ENCODE measurements at regions not wholly inside any gene's neighbourhood (a gene's known extent, or its start where the extent isn't known, plus 50 kb on each side); places are given as distances from the start of the nearest gene placed in this dataset.

DNA sequence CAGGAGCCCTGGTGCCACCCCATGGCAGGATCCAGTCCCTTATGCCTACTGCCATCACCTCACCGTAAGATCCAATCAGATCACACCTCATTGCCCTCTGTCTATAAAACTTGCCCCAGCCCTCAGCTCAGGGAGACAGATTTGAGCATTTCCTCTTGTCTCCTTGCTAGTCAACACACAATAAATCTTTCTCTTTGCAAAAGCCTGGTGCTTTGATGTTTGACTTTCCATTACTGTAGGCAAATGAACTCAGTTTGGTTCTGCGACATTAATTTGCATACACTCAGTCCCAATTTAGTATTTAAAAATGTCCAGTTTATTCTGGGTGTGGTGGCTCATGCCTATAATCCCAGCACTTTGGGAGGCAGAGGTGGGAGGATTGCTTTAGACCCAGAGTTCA lies 188.4 kb downstream of the AEBP2 start:
- no peak for DNase-seq

DNA sequence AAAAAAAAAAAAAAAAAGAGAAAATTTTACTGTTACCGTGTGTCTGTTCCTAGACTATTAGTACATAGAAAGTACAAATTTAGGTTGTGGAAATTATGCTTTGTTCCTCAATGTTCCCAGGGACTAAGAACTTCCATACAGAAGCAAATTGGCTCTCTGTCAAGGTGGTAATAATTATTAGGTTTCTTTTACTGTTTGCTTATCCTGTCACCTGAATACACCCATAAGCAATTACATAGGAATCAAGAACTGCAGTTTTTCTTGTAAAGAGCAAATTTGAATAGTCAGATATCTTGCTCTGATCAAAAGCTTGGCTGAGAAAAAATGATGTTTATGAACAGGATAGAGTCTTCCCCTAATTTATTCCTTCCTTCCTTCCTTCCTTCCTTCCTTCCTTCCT lies 191.2 kb downstream of the AEBP2 start:
- DNase-seq: no peak

DNA sequence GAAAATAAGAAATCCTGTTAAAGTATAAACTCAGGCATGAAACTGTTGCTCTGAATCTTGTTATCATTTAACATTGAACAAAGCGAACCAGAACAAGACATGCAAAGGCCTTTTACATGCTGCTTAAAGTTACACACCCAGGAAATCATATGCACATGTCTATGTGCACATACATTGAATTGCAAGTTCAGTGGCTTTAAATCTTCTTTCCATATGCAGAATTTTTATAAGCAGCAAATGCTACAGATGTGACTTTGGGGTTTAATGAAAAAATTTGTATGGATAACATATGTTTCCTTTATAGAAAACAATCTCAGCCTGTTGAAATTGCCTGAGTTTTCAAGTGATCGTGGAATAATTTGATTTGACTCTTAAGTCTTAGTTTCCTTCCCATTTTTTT lies 193.9 kb downstream of the AEBP2 start:
- DNase-seq: no peak

DNA sequence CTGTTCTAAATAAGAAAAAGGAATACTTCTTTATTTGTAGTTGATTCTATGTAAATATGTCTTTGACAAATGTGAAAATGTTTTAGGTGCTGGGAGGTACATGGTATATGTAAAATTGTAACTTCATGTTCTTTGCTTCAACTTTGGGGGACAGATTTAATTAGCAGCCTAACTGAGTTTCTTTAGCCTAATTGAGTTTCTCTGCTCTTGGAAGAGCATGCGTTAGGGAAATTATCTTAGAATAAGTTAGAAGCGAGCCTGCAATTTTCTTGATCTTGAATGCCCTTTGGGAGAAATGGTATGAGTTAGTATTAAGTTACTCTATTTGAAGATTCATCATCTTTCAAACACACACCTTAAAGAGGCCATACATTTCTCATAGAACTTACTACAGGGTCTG lies 194.3 kb downstream of the AEBP2 start:
- no peak for DNase-seq

DNA sequence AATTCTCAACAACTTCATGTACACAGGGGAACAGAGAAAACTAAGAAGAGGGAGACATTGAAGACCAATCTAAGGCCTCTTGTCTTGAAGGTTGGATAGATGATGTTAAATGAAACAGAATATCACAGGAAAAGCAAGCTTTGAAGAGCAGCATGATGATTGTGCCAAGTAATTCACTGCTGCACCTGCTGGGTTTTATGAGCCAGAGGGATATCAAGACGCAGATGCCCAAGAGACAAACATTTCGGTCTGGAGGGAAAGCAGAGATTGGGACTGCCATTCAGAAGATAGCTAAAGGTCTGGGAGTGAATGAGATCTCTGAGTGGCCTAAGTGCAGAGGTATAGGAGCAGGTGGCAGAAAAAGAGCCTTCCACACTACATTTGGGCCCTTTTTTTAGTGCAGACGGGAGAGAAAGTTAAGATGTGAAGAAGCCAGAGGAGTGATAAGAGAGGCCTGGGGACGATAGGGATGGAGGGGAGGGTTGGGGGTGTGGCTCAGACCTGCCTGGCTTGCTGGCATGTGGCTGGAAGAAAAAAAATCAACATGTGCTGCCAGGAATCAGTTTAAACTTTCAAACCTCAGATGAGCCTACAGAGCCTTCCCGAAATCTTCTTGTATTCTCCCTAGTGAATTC lies 200.6 kb downstream of the AEBP2 start:
- DNase-seq: no peak

DNA sequence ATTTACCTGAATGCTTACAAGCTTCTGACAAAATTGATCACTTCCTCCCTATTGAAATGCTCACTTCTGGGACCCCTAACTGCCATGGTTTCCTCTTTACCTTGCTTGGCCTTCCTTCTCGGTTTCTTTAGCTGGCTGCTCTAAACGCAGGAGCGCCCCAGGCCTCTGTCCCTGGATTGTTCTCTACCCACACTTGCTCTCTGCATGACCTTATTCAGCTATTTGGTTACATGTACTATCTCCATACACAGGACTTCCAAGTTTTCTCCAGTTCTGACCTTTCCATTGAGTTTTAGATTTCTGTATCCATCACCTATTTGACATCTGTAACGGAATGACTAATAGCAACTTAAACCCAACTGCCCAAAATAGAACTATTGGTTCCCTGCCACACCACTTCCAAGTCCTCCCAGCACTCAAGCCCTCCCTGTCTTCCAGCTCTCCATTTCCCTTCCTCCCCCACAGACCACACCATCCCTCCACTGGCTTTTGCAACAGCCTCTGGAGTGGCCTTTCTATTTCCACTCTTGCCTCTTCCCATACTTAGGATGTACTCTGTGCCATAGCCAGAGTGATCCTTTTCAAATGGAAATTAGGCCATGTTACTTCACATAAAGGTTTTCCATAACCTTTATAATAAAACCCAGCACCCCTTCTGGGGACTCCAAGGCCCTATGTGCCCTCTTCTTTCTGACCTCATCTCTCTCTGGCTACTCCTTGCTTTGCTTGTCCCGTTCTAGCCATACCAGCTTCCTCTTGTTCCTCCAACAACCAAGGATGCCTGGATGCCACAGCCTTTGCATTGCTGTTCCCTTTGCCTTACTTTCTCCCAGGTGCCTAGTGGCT lies 202.2 kb downstream of the AEBP2 start:
- no peak for DNase-seq

DNA sequence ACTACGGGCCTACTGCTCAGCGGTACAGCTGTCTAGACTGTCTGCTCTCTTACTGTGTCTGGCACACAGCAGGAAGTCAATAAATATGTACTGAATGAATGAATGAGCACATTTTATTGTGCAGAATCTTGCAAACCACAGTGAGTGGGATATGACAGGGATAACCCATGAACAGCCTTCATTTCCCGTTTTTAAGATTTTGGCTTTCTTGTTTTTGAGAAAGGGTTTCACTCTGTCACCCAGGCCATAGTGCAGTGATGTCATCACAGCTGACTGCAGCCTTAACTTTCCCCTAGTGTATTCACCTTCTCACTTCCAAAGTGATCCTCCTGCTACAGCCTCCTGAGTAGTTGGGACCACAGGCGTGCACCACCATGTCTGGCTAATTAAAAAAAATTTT lies 203.1 kb downstream of the AEBP2 start:
- no peak for DNase-seq

DNA sequence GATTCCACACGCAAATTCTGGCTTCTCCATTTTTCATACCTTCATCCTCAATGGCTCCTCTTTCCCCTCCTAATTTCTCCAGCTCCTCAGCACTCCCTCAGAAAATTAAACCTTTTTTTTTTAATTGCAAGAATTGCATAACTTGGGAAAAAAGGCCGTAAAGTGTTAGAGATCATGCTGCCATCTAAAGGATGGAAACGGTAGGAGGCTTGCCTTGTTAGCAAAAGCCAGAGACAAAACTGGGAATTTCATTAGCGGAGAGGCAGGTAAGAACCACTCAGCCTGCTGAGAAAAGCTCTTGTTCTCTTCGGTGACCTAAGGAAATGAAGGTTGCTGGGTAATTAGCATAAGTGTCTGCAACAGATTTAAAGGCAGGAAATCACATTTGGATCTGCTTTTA lies 204.3 kb downstream of the AEBP2 start:
- DNase-seq: no peak

DNA sequence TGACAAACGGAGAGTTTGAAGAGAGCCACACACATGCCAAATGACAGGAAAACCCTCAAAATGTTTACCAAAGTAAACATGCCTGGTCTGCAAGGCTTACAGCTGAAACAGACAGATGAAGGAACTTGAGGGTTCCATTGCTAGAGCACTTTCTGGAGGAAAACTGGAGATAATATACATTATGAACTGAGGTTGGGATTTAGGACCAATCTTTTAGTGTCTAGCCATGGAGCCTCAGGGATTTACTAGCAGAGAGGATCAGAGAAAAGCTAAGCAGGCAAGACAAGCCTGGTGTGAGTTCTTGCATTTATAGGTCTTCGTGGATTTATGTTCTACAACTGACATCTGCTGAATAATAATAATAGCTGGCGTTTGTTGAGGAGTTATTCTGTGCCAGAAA lies 205.3 kb downstream of the AEBP2 start:
- DNase-seq: no peak

DNA sequence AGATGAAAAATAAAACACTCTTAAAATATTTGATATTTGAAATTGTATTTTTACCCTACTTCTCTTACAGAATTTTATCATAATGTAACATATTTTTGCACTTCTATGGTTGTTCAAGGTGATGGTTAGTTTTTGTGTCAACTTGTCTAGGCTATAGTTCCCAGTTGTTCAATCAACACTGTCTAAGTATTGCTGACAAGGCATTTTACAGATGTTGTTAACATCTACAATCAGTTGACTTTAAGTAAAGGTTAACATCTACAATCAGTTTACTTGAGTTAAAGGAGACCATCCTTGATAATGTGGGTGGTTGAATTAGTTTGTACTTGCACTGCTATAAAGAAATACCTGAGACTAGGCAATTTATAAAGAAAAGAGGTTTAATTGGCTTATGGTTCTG lies 206.5 kb downstream of the AEBP2 start:
- DNase-seq: no peak

DNA sequence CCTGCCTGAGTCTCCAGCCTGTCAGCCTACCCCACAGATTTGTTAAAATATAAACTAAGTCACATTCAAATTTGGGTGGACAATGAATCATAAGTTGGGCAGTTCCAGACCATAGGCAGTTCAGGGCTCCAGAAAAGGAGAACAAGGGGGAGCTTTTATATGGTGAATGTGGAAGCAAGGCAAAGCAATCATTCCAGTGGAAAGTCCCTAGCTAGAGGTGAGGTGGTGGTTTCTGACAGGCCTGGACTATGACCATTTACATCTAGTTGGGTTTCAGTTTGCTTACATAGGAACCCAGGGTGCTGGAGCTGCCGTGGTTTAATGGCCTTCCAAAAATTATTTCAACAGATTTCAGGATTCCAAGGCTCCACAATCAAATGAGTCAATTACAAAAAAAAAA lies 207.3 kb downstream of the AEBP2 start:
- DNase-seq: no peak

DNA sequence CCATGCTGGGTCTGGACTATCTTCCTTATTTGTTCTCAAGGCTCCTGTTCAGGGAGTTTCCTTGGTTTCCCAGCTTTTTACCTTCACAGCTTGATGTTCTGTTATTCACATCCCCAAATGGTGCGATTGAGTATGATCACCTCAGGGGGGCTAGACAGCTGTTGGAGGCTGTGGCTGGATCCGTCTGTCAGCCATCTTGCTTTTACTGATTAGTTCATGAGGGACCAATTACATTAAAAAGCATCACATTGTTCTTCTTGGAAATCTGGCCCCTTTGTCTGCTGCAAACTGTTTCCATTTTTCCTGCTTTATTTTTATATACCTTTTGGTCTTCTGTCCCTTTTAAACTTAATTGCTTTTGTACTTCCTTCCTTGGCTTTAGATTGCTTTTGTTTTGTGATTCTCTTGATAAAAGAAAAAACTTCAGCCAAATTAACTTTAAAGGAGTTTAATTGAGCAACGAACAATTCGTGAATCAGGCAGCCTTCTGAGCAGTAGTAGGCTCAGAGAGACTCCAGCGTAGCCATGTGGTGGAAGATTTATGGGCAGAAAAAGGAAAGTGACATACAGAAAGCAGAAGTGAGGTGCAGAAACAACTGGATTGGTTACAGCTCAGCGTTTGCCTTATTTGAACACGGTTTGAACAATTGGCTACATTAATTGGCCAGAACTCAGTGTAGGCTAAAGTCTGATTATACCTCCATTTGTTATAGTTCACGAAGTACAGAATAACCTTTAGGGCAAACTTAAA lies 208.7 kb downstream of the AEBP2 start:
- DNase-seq: no peak

DNA sequence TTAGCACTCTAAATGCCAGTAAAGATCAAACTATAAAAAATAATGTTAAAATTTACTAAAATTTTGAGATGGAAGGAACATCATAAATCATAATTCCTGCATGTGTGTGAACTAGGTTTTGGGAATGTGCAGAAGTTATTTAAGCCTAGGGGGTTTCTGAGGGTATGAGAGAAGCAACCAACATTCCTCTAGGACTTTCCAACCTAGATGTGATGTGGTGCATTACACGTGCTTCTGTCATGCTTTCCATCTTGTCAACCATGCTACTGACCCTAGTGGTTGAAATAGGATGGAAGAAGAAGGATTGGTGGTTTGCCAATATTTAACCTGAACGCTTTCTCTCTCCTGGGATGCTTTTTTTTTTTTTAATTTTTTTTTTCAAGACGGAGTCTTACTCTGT lies 209.3 kb downstream of the AEBP2 start:
- no peak for DNase-seq

DNA sequence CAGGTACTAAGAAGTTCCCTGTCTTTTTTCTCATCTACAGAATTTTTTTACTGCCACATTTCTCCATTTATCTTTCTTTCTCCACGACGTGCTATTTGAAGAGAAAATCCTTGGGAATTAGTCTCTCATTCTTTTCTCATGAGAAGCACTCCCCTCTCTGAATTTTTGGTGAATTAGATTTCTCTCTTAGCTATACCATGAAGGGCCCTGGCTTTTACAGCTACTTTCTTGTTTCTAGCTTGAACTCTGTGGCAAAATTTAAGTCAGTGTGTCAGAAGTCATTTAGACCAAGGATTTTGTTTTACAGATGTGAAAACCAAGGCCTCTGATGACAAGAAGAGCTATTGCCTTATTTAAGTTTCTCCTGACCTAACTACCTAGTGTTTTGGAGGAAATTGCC lies 213.1 kb downstream of the AEBP2 start:
- DNase-seq: no peak

DNA sequence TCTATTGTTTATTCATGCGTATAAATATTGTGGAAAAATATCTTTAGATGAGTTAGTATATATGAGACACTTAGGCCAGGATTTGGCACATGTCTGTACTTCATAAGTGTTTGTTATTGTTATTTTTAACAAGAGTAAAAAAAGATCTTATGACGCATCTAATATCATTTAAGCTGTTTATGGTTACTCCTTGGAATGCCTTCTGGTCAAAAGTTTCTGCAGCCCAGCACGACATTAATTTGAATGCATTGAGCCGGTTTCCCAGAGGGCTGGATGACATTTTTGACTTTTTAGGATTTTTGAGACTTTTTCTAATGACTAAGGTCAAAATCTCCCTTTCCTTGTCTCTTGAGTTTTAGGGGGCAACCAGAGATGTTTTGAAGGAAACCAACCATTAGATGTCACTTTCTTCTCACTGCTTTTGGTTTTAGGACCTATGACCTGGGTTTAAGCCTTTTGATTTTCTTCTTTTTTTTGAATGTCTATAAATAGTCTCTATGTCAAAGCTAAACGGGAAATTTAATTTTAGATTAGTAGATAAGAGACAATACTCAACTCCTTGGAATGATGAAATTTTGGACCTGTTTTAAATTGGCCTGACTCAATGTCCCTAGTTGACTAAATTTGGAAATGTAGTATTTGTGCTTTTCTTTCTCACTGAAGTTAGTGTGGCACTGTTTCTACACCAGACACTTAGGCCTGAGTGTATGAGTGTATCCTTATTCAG lies 215.5 kb downstream of the AEBP2 start:
- no peak for DNase-seq

DNA sequence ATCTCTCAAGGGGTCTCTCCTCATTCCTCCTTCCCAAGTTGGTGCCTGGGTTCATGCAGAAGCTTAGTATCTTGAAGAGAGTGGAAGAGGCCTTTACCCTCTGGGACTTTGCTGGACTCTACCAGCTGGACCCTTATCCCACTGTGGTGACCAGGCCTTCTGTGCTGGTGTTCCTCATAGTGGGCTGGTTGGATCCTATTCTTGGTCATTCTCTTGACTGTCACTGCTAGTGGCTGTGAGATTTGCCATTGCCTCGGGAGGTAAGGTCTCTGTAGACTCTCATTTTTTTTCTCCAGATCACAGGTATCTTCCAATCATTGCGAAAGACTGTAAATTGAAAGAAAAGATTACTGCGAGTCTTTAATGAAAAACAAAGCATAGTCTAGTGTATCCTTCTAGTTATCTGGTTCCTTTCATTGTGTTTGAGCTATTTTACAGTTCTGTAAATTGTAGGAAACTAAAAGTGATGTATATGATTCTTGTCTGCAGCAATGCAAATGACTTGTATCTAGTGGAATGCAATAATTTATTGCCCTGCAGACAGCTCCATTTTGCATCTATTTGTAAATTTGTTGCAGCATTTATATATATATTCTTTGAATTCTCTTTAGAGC lies 217.9 kb downstream of the AEBP2 start:
- no peak for DNase-seq

DNA sequence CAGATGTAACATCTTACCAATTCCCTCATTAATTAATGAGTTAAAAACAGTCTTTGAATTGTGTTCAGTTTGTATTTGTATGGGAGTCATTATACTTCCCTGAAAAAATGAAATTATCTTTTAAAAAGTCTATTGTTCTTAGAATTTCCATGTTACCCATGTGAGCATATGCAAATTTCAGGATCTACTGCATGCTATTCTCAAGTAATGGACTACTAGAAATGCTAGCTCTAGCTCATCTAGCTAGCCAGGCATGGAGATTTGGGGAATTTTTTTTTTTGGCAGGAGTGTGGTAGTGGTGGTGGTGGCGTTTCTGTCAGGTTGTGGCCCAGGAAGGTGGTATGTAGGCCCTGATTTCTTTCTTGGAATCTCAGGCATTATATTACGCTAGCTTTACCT lies 218.4 kb downstream of the AEBP2 start:
- no peak for DNase-seq

DNA sequence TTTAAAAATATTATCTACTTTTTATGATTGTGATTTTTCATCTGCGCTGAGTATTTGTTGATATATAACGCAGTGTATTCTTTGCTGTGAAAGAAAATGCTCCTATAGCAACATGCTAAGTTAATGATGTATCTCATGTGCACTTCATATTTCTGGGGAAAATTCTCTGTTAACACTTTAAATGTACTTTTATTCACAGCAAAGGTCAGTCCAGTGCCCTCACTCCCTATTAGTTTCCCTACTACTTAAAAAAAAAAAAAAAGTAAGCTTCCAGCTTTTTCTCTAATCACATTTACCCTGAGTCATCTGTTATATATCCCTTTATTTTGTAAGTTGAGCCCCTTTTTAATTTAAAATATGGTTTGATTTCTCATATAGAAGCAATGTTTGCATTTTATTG lies 219.8 kb downstream of the AEBP2 start:
- no peak for DNase-seq

DNA sequence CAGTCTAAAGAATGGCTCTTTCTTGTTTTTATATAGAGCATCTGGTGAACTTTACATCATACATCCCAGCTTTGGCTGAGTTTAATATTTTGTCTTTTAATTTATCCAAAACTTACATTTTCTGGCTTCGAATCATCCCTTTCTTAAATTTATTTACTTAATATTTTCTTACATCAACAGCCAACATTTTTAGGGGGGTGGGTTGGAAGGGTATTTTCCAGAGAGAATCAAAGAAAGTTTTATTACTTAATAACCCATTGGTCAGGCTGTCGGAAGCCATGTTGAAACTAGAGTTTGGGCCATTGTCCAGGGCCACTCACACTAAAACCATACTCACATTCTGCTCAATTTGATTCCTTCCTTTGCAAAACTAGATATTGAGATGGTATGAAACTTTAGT lies 220.2 kb downstream of the AEBP2 start:
- no peak for DNase-seq

DNA sequence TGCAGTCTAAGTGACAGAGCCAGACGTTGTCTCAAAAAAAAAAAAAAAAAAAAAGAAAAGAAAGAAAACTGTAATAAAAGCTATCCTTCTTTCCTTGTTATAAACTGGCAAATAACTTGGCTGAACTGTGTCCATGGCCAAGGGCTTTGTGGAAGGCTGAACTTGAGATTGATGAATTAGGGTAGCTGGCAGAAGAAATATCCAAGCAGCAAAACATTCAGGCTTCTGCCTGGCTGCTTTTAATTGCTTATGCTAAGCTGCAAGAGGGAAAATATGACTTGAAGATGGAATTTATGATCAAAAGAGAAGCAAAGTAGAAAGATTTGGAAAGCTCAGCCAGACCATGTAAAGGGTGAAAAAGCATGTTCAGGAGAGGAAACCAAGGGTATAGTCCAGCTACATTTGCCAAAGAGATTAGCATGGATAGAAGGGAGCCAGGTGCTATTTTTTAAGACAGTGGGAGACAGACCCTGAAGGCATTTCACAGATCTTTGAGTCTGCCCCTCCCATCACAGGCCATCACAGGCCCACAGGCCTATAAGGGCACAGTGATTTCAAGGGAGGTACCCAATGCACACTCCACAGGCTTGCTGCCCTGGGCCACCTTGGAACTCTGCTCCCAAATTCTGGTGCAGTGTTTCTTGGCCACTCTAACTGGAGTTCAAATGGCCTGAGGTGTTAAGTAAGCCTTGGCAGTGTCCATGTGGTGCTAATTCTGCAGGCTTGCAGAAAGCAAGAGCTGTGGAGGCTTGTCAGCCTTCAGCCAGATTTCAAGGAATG lies 226.0 kb downstream of the AEBP2 start:
- no peak for DNase-seq

DNA sequence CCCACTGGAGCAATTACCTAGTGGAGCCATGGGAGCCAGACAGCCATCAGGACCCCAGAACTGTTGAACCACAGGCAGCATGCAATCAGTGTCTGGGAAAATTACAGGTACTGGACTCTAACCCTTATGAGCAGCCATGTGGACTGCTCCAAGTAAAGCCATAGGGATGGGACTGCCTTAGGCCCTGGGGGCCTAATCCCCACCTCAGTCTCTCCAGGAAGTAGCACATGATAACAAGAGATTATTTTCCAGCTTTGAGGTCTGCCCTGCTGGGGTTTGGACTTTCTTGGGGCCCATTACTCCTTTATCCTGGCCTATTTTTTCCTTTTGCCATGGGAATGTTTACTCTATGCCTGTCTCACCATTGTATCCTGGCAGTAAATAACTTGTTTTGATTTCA lies 226.8 kb downstream of the AEBP2 start:
- DNase-seq: no peak

DNA sequence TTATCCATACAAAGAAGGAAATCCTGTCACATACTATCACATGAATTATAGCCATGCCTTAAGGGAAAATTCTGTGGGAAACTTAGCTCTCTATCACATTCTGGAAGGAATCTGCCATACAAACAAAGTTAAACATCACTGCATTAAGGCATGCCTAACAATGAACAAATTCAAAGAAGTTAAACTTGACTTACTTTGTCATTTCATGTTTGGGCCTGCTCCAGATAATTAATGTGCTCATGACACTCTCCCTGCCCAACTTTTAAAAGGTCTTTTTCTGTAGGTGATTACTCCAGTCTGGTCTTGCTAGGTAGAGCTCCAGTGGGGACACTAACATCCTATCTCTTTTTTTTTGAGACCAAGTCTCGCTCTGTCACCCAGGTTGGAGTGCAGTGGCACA lies 230.5 kb downstream of the AEBP2 start:
- DNase-seq: no peak

Data from SHP77 treated with DMSO at 0.1 percent for 48 hours (cell line).